H1 (cell line): ENCODE measurements at regions not wholly inside any gene's neighbourhood (a gene's known extent, or its start where the extent isn't known, plus 50 kb on each side); places are given as distances from the start of the nearest gene placed in this dataset.

ENCODE experiments used
- ASH2L ChIP-seq: fragments of 200-600, 300-600 bp; sonication (generic); IDR thresholded peaks from one replicate; pipeline ENCODE4 v1.7.1; 2017; ENCODE audit warnings: low read length
- NRF1 ChIP-seq: IDR thresholded peaks from 2 replicates; pipeline ENCODE4 v1.6.1; 2011; ENCODE audit warnings: mild to moderate bottlenecking, low read depth, low read length, improper control_type of control experiment
- RAD21 ChIP-seq, 2 experiments: IDR thresholded peaks in 1 of 2; conservative IDR thresholded peaks in 1 of 2; 2 replicates each; pipeline ENCODE4 v1.6.1; 2011; ENCODE audit warnings: low read depth in 2 of 2, low read length in 2 of 2, improper control_type of control experiment in 1 of 2, inconsistent platforms in 1 of 2, mild to moderate bottlenecking in 1 of 2, moderate library complexity in 1 of 2
- SAP30 ChIP-seq: fragments of 300-600 bp; sonication (generic); IDR thresholded peaks from 2 replicates; pipeline ENCODE4 v1.7.1; 2012; ENCODE audit warnings: low read length, moderate library complexity, mild to moderate bottlenecking, inconsistent platforms; ENCODE audit not compliant: insufficient read depth, insufficient replicate concordance
- TF ChIP-seq, protein P1 (sequence below): IDR thresholded peaks from 2 replicates; pipeline ENCODE4 v1.6.1; 2011; ENCODE audit warnings: low read depth, mild to moderate bottlenecking, low read length; ENCODE audit not compliant: insufficient read depth
- TF ChIP-seq, protein P2 (sequence below), 3 experiments: IDR thresholded peaks; 1 replicate in 2 of 3; 2 replicates in 1 of 3; pipeline versions ENCODE4 v1.5.1 to v1.6.1; 2011; ENCODE audit warnings: low read length in 3 of 3, mild to moderate bottlenecking in 3 of 3, inconsistent platforms in 2 of 3, low read depth in 1 of 3, moderate library complexity in 1 of 3; ENCODE audit not compliant: insufficient read depth in 1 of 3; ENCODE audit errors: control extremely low read depth in 1 of 3

DNA sequence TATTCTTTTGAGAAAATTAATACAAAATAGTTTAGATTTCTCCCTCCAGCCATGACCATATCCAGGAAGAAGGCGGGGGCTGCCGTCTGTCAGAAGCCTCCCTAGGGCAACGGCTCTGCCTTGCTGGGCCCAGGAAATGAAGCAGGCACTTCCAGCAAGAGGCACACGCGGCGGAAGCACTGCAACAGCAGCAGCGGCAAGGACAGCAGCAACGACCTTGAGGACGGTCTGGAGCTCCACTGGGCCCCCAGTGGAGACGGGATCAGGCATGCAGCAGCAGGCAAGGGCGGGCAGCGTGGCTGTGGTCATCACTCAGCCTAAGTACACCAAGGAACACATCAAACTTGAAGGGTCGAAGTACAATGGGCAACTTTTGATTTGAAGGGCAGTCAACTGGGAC, 61.3 kb upstream of the EPHA6 start (continued):
- TF ChIP-seq, protein P1, sequence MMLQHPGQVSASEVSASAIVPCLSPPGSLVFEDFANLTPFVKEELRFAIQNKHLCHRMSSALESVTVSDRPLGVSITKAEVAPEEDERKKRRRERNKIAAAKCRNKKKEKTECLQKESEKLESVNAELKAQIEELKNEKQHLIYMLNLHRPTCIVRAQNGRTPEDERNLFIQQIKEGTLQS: no peak
- TF ChIP-seq SAP30 (no peak), ASH2L (no peak), NRF1 (no peak), RAD21 (IDR thresholded peaks at IDR 0.05 in 1 of 2, conservative IDR thresholded peaks at IDR 0.05 in 1 of 2; ENCODE audit: low read depth in 2 of 2, low read length in 2 of 2) (no peak)
- TF ChIP-seq, protein P2, sequence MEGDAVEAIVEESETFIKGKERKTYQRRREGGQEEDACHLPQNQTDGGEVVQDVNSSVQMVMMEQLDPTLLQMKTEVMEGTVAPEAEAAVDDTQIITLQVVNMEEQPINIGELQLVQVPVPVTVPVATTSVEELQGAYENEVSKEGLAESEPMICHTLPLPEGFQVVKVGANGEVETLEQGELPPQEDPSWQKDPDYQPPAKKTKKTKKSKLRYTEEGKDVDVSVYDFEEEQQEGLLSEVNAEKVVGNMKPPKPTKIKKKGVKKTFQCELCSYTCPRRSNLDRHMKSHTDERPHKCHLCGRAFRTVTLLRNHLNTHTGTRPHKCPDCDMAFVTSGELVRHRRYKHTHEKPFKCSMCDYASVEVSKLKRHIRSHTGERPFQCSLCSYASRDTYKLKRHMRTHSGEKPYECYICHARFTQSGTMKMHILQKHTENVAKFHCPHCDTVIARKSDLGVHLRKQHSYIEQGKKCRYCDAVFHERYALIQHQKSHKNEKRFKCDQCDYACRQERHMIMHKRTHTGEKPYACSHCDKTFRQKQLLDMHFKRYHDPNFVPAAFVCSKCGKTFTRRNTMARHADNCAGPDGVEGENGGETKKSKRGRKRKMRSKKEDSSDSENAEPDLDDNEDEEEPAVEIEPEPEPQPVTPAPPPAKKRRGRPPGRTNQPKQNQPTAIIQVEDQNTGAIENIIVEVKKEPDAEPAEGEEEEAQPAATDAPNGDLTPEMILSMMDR (IDR thresholded peaks at IDR 0.05; ENCODE audit: control extremely low read depth in 1 of 3, insufficient read depth in 1 of 3, low read depth in 1 of 3, low read length in 3 of 3): no peak
